ENCODE measurements at regions not wholly inside any gene's neighbourhood (a gene's known extent, or its start where the extent isn't known, plus 50 kb on each side); places are given as distances from the start of the nearest gene placed in this dataset.

- Histone ChIP-seq H3K4me1 (ENCODE audit: insufficient read depth, low read length) (no peaks in the 10 kb centered on the region), H3K79me2 (ENCODE audit: insufficient read depth, low read length) (no peaks in the 10 kb centered on the region), H4K20me1 (ENCODE audit: insufficient read depth, low read length) (no peaks in the 10 kb centered on the region), H3K36me3 (ENCODE audit: insufficient read depth, low read length) (no peaks in the 10 kb centered on the region), H3K9ac (ENCODE audit: low read depth, low read length) (no peak overlapping the region), H2AFZ (ENCODE audit: low read depth, low read length) (no peak overlapping the region), H3K4me3 (ENCODE audit: low read depth in 1 of 2, low read length in 2 of 2) (no peak overlapping the region), H3K4me2 (ENCODE audit: insufficient read depth, low read length) (no peak overlapping the region), H3K27ac (ENCODE audit: low read length) (no peak overlapping the region), H3K9me3 (ENCODE audit: insufficient read depth, low read length, severe bottlenecking) (no peaks in the 10 kb centered on the region), H3K27me3 (ENCODE audit: insufficient read depth, low read length, poor library complexity) (no peaks in the 10 kb centered on the region)
- TF ChIP-seq EZH2 (IDR thresholded peaks at IDR 0.05; ENCODE audit: borderline replicate concordance, low read depth, low read length, severe bottlenecking) = no peak
- DNase-seq = no peak
- ATAC-seq (ENCODE audit: insufficient read depth, low read depth) = no peak
Measured at GRCh38 chr4:149280806-149281205, 534.8 kb downstream of the IQCM start.

- no peak overlapping the region for H3K4me3 ChIP-seq (ENCODE audit: low read depth in 1 of 2, low read length in 2 of 2)
- H2AFZ ChIP-seq (ENCODE audit: low read depth, low read length) = no peak overlapping the region
- no peaks in the 10 kb centered on the region for H3K36me3 ChIP-seq (ENCODE audit: insufficient read depth, low read length)
- H3K4me2 ChIP-seq (ENCODE audit: insufficient read depth, low read length) = no peak overlapping the region
- TF ChIP-seq EZH2 (IDR thresholded peaks at IDR 0.05; ENCODE audit: borderline replicate concordance, low read depth, low read length, severe bottlenecking) (no peak), CTCF (IDR thresholded peaks at IDR 0.05; ENCODE audit: borderline replicate concordance, extremely low read depth, low read length, poor library complexity, severe bottlenecking) (no peak)
- H3K27ac ChIP-seq (ENCODE audit: low read length) = no peak overlapping the region
- H3K9me3 ChIP-seq (ENCODE audit: insufficient read depth, low read length, severe bottlenecking) = no peaks in the 10 kb centered on the region
- no peak for DNase-seq
- H3K4me1 ChIP-seq (ENCODE audit: insufficient read depth, low read length) = no peaks in the 10 kb centered on the region
- H4K20me1 ChIP-seq (ENCODE audit: insufficient read depth, low read length) = no peaks in the 10 kb centered on the region
- no peaks in the 10 kb centered on the region for H3K79me2 ChIP-seq (ENCODE audit: insufficient read depth, low read length)
- H3K9ac ChIP-seq (ENCODE audit: low read depth, low read length) = no peak overlapping the region
- H3K27me3 ChIP-seq (ENCODE audit: insufficient read depth, low read length, poor library complexity) = no peaks in the 10 kb centered on the region
- no peak for ATAC-seq (ENCODE audit: insufficient read depth, low read depth)
Measured at GRCh38 chr4:149279776-149280175, 535.9 kb downstream of the IQCM start.

- DNase-seq = no peak
- no peak overlapping the region for H3K27ac ChIP-seq (ENCODE audit: low read length)
Measured at GRCh38 chr4:149279331-149279730, 536.3 kb downstream of the IQCM start.

GRCh38 chr4:149277705-149278104 is 537.9 kb downstream of the IQCM start:
- DNase-seq (no peak), ATAC-seq (ENCODE audit: insufficient read depth, low read depth) (no peak)
- Histone ChIP-seq H4K20me1 (ENCODE audit: insufficient read depth, low read length) (no peaks in the 10 kb centered on the region), H2AFZ (ENCODE audit: low read depth, low read length) (no peak overlapping the region), H3K36me3 (ENCODE audit: insufficient read depth, low read length) (no peaks in the 10 kb centered on the region), H3K4me1 (ENCODE audit: insufficient read depth, low read length) (no peaks in the 10 kb centered on the region), H3K9me3 (ENCODE audit: insufficient read depth, low read length, severe bottlenecking) (no peaks in the 10 kb centered on the region), H3K79me2 (ENCODE audit: insufficient read depth, low read length) (no peaks in the 10 kb centered on the region), H3K27ac (ENCODE audit: low read length) (no peak overlapping the region), H3K4me3 (ENCODE audit: low read depth in 1 of 2, low read length in 2 of 2) (no peak overlapping the region), H3K9ac (ENCODE audit: low read depth, low read length) (no peak overlapping the region), H3K4me2 (ENCODE audit: insufficient read depth, low read length) (no peak overlapping the region), H3K27me3 (ENCODE audit: insufficient read depth, low read length, poor library complexity) (no peaks in the 10 kb centered on the region)
- no peak for TF ChIP-seq EZH2 (IDR thresholded peaks at IDR 0.05; ENCODE audit: borderline replicate concordance, low read depth, low read length, severe bottlenecking)

More at GRCh38 chr4:149279331-149279730, 536.3 kb downstream of the IQCM start:
- Histone ChIP-seq H3K27me3 (ENCODE audit: insufficient read depth, low read length, poor library complexity) (no peaks in the 10 kb centered on the region), H3K79me2 (ENCODE audit: insufficient read depth, low read length) (no peaks in the 10 kb centered on the region), H3K9ac (ENCODE audit: low read depth, low read length) (no peak overlapping the region), H3K9me3 (ENCODE audit: insufficient read depth, low read length, severe bottlenecking) (no peaks in the 10 kb centered on the region), H3K36me3 (ENCODE audit: insufficient read depth, low read length) (no peaks in the 10 kb centered on the region), H4K20me1 (ENCODE audit: insufficient read depth, low read length) (no peaks in the 10 kb centered on the region), H3K4me1 (ENCODE audit: insufficient read depth, low read length) (no peaks in the 10 kb centered on the region), H2AFZ (ENCODE audit: low read depth, low read length) (no peak overlapping the region), H3K4me2 (ENCODE audit: insufficient read depth, low read length) (no peak overlapping the region), H3K4me3 (ENCODE audit: low read depth in 1 of 2, low read length in 2 of 2) (no peak overlapping the region)
- TF ChIP-seq CTCF (IDR thresholded peaks at IDR 0.05; ENCODE audit: borderline replicate concordance, extremely low read depth, low read length, poor library complexity, severe bottlenecking) (no peak), EZH2 (IDR thresholded peaks at IDR 0.05; ENCODE audit: borderline replicate concordance, low read depth, low read length, severe bottlenecking) (no peak)
- ATAC-seq (ENCODE audit: insufficient read depth, low read depth) = no peak
